A172 (cell line): ENCODE measurements at regions not wholly inside any gene's neighbourhood (a gene's known extent, or its start where the extent isn't known, plus 50 kb on each side); places are given as distances from the start of the nearest gene placed in this dataset.

Source experiments
- DNase-seq: peaks from one replicate; pipeline ENCODE4 v3.0.0-alpha.2; 2015; ENCODE audit warnings: low spot score

- peak; percentile 76 for DNase-seq
These were observed 54.5 kb upstream of the HNRNPA0 start for GRCh38 chr5:137808503-137809135.

DNA sequence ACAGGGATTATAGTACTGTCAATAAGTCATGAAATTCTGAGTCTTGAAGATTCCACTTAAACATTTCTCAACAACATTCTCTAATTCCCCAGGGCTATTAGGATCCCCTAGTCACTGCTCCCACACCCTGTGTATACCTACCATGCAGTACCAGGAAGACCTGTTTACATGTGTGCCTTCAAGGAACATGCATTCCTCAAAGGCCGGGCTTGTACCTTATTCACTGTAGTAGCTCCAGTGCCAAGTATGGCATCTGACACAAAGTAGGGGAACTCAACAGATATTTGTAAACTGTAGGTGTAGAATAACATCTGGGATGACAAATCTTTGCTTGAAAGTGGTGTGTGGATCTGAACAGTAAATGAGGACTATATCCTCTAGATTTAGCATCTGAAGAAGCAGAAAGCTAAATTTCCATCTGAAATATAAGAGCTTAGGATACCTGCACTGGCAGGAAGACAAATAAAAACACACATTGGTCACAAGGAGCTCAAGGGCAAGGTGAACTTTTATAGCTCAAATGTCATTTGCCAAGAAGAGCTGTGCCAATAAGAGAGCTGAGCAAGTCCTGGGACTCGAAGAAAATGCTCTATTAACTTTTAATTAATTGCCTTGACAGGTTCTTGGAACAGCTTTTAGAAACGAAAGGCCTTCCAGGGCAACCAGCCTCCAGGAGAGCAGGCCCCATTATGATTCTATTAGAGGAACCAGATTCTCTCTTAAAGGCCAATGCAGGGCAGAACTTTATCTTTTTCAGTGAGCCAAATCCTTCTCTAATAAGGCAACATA is 52.3 kb upstream of the MYOT start:
- DNase-seq = no peak
